GM12878 (cell line): ENCODE measurements at regions not wholly inside any gene's neighbourhood (a gene's known extent, or its start where the extent isn't known, plus 50 kb on each side); places are given as distances from the start of the nearest gene placed in this dataset. TPM values are rescaled to one million over a fixed set of nuclear protein-coding genes. Genes with fewer than 3 reads are reported as not detected.
A peak's percentile ranks its signal among the peaks of the same experiment; 100 is the strongest.

Experiments
- ATAC-seq: fragments of 200-7000 bp; cut with Tn5 transposase; 3 replicates; pipeline ENCODE4 v1.9.1; 2020; ENCODE audit warnings: mild to moderate bottlenecking, moderate library complexity
- BruUV-seq: library from RNA; stranded (reverse); fragments of 400-500 nt; replicated peaks from 2 replicates; lab custom pipeline; 2021; lab: Mats Ljungman, UMichigan
- CTCF ChIA-PET: fragments of 300-600 bp; sonication (Branson Sonifier 250); formaldehyde crosslinking; extraction: SDS; loops from one replicate; lab custom pipeline; 2021; ENCODE audit warnings: inconsistent platforms; lab: Yijun Ruan, JAX
- POLR2A ChIA-PET: fragments of 350-600 bp; formaldehyde crosslinking; extraction: SDS; loops from one replicate; lab custom pipeline; 2021; ENCODE audit warnings: inconsistent platforms; lab: Charles Lee
- RAD21 ChIA-PET: fragments of 300-600 bp; sonication (Branson Sonifier 250); formaldehyde crosslinking; loops from one replicate; lab custom pipeline; 2023; ENCODE audit warnings: antibody characterized with exemption; ENCODE audit not compliant: unreplicated experiment; lab: Charles Lee
- SMC1A ChIA-PET: fragments of 300-600 bp; sonication (Branson Sonifier 250); formaldehyde crosslinking; loops from one replicate; lab custom pipeline; 2023; ENCODE audit not compliant: unreplicated experiment, uncharacterized antibody; lab: Charles Lee
- DNase-seq: peaks from one replicate; pipeline ENCODE4 v3.0.0-alpha.2; 2011; ENCODE audit warnings: low read depth, low spot score
- FAIRE-seq: peaks from 3 replicates; lab custom pipeline; 2011; peaks lifted over from hg19 to GRCh38; lab: Jason Lieb, UNC
- H2AFZ ChIP-seq: 2 replicates; pipeline ENCODE4 v1.6.0; 2011; ENCODE audit warnings: low read depth, low read length, control low read depth; ENCODE audit not compliant: control insufficient read depth
- H3K27ac ChIP-seq: 2 replicates; pipeline ENCODE4 v1.5.1; 2011; ENCODE audit warnings: control low read depth; ENCODE audit not compliant: control insufficient read depth, insufficient read depth
- H3K27me3 ChIP-seq, 2 experiments: replicated peaks in 1 of 2; 2 replicates each; pipeline versions ENCODE4 v1.6.0 to v1.6.1; 2011; ENCODE audit warnings: low read length in 1 of 2; ENCODE audit not compliant: control insufficient read depth in 2 of 2, insufficient read depth in 2 of 2
- H3K36me3 ChIP-seq, 2 experiments: 2 replicates each; pipeline ENCODE4 v1.5.1; 2011; ENCODE audit warnings: low read length in 1 of 2; ENCODE audit not compliant: control insufficient read depth in 2 of 2, insufficient read depth in 2 of 2
- H3K4me1 ChIP-seq: 2 replicates; pipeline ENCODE4 v1.6.1; 2011; ENCODE audit warnings: mild to moderate bottlenecking, low read length, moderate library complexity, mixed read lengths; ENCODE audit not compliant: control insufficient read depth, insufficient read depth
- H3K4me2 ChIP-seq: 2 replicates; pipeline ENCODE4 v1.6.0; 2011; ENCODE audit warnings: control low read depth; ENCODE audit not compliant: control insufficient read depth, insufficient read depth
- H3K4me3 ChIP-seq: fragments of 200-600 bp; sonication (generic); 2 replicates; pipeline ENCODE4 v1.5.1; 2016
- H3K79me2 ChIP-seq: 2 replicates; pipeline ENCODE4 v1.6.0; 2011; ENCODE audit warnings: low read length; ENCODE audit not compliant: control insufficient read depth, insufficient read depth
- H3K9ac ChIP-seq: 2 replicates; pipeline ENCODE4 v1.8.0; 2011; ENCODE audit warnings: low read length, control low read depth, mixed read lengths; ENCODE audit not compliant: control insufficient read depth, insufficient read depth
- H3K9me3 ChIP-seq: replicated peaks from 3 replicates; pipeline ENCODE4 v1.5.1; 2011; ENCODE audit warnings: mild to moderate bottlenecking, low read length; ENCODE audit not compliant: control insufficient read depth, insufficient read depth
- H4K20me1 ChIP-seq: 2 replicates; pipeline ENCODE4 v1.6.0; 2011; ENCODE audit not compliant: control insufficient read depth, insufficient read depth
- ASH2L ChIP-seq: fragments of 300-600, 200-600 bp; sonication (generic); IDR thresholded peaks from 2 replicates; pipeline ENCODE4 v1.6.1; 2017; ENCODE audit warnings: low read depth, mild to moderate bottlenecking, borderline replicate concordance
- CHD4 ChIP-seq: fragments of 200-600 bp; sonication (generic); IDR thresholded peaks from 2 replicates; pipeline ENCODE4 v1.6.1; 2016; ENCODE audit warnings: mild to moderate bottlenecking
- CREM ChIP-seq: IDR thresholded peaks from 2 replicates; pipeline ENCODE4 v1.6.1; 2014; ENCODE audit warnings: antibody characterized with exemption, low read depth
- JUND ChIP-seq: IDR thresholded peaks from 2 replicates; pipeline ENCODE4 v1.6.1; 2012; ENCODE audit warnings: low read depth, mild to moderate bottlenecking, low read length, improper control_type of control experiment, moderate library complexity
- PML ChIP-seq: IDR thresholded peaks from 2 replicates; pipeline ENCODE4 v1.6.1; 2012; ENCODE audit warnings: low read length, inconsistent platforms
- POLR2A ChIP-seq: IDR thresholded peaks from 2 replicates; pipeline ENCODE4 v1.6.1; 2011; ENCODE audit warnings: low read depth, mild to moderate bottlenecking, low read length
- SMAD5 ChIP-seq: IDR thresholded peaks from 2 replicates; pipeline ENCODE4 v1.6.1; 2016; ENCODE audit warnings: antibody characterized with exemption, low read depth
- TCF7 ChIP-seq: IDR thresholded peaks from 2 replicates; pipeline ENCODE4 v1.6.1; 2014; ENCODE audit warnings: antibody characterized with exemption, borderline replicate concordance
- YY1 ChIP-seq: IDR thresholded peaks from 2 replicates; pipeline ENCODE4 v1.6.1; 2011; ENCODE audit warnings: low read depth, mild to moderate bottlenecking, low read length
- ZNF207 ChIP-seq: fragments of 450-650 bp; IDR thresholded peaks from 2 replicates; pipeline ENCODE4 v1.6.1; 2014; ENCODE audit warnings: antibody characterized with exemption, mild to moderate bottlenecking, borderline replicate concordance
- ZNF274 ChIP-seq: IDR thresholded peaks from one replicate; pipeline ENCODE4 v1.8.0; 2011; ENCODE audit not compliant: insufficient read length, insufficient read depth
- WGBS: methylation state at CpG from one replicate; pipeline ENCODE4 v1.1.6; 2016; ENCODE audit warnings: low lambda C conversion rate; ENCODE audit not compliant: insufficient replicate concordance, insufficient coverage; ENCODE audit errors: missing lambda C conversion rate; 5-methylcytosine and 5-hydroxymethylcytosine counted together
- in situ Hi-C: fragments of 300-500 bp; cut with MboI; formaldehyde crosslinking; loops from 9 replicates; pipeline ENCODE4 v1.14.3; 2018; ENCODE audit warnings: mixed read lengths
- intact Hi-C: fragments of 100-400 bp; cut with micrococcal nuclease; formaldehyde crosslinking; loops from one replicate; pipeline ENCODE4 v1.14.2; 2022; ENCODE audit not compliant: unreplicated experiment
- microRNA-seq: library from miRNA; unstranded; fragments of <30 nt; microRNA quantifications from one replicate; pipeline ENCODE4, GENCODE V29; 2018
- small RNA-seq: library from RNA; depleted of rRNA; stranded (forward); fragments of <200 nt; gene quantifications from one replicate; pipeline ENCODE3, GENCODE V24; 2014

GRCh38 chr3:31482493-31483200 is 50.1 kb upstream of the STT3B start:
- ChIA-PET SMC1A (interaction anchor here (0.7 to 1.8 kb wide), 3 partner anchors 9 to 17 kb away, joined by 3 to 5 read pairs (median 3); no protein-coding TSS in a partner anchor), RAD21 (interaction anchor here (1.1 kb wide), 1 partner anchor 12 kb away, joined by 3 read pairs; no protein-coding TSS in a partner anchor), CTCF (interaction anchor here (0.6 kb wide), 1 partner anchor 21 kb away, joined by 4 read pairs; no protein-coding TSS in a partner anchor), POLR2A (interaction anchor here (0.6 kb wide), 1 partner anchor 269 kb away, joined by 3 read pairs; no protein-coding TSS in a partner anchor)
- FAIRE-seq (no peak), DNase-seq (no peak), ATAC-seq (no peak)
- Histone ChIP-seq H3K4me2 (no peak overlapping the region), H4K20me1 (no peaks in the 10 kb centered on the region), H3K9ac (no peak overlapping the region), H3K79me2 (no peaks in the 10 kb centered on the region), H3K27me3 (no peaks in the 10 kb centered on the region), H3K9me3 (peaks cover 2% of the 10 kb centered on the region; the same call in 1 of the 3 replicates), H3K36me3 (no peaks in the 10 kb centered on the region), H2AFZ (no peak overlapping the region), H3K27ac (no peak overlapping the region), H3K4me1 (no peaks in the 10 kb centered on the region), H3K4me3 (no peak overlapping the region)
- WGBS, result 4% methylated on average over 3 of the region's 3 CpGs
- TF ChIP-seq POLR2A, result no peak
- TF ChIP-seq TCF7, result no peak
- TF ChIP-seq CHD4, result no peak
- TF ChIP-seq ZNF207, result no peak
- no peak for TF ChIP-seq PML
- TF ChIP-seq ASH2L, result no peak
- no peak for TF ChIP-seq JUND
- no peak for TF ChIP-seq ZNF274
- TF ChIP-seq YY1, result no peak
- no peak for TF ChIP-seq SMAD5
- TF ChIP-seq CREM, result no peak
- intact Hi-C loops (no loop called here), in situ Hi-C loops (no loop called here)
- BruUV-seq, result no TSS peak

Small RNAs in the stretch of these regions (microRNA-seq; reads per million reads assigned to microRNA genes)
- gene MIR466, result 179 reads per million, percentile 79 among the genes with 10 or more reads in this experiment

Small RNAs in the stretch of these regions (small RNA-seq; reads per million reads assigned to genes)
- 1.5 reads per million, percentile 50 among the genes with 10 or more reads in this experiment for gene MIR466
- not detected for gene RNA5SP127
